ENCODE measurements at regions not wholly inside any gene's neighbourhood (a gene's known extent, or its start where the extent isn't known, plus 50 kb on each side); places are given as distances from the start of the nearest gene placed in this dataset.

GRCh38 chr14:89085231-89085731 lies 260.8 kb downstream of the TTC8 start:
- H3K27me3 ChIP-seq (ENCODE audit: insufficient read depth, low read length) = no peaks in the 10 kb centered on the region
- no peaks in the 10 kb centered on the region for H3K79me1 ChIP-seq (ENCODE audit: insufficient read depth, low read depth, low read length, poor library complexity, severe bottlenecking)
- H3K9me3 ChIP-seq (ENCODE audit: control insufficient read depth, low read depth, low read length) = no peaks in the 10 kb centered on the region
- H3K79me2 ChIP-seq (ENCODE audit: insufficient read depth, low read length) = no peaks in the 10 kb centered on the region
- no peak overlapping the region for H3T11ph ChIP-seq (ENCODE audit: low read length)
- H2AK5ac ChIP-seq (ENCODE audit: insufficient read length, low read length) = no peak overlapping the region
- no peak overlapping the region for H2BK12ac ChIP-seq (ENCODE audit: insufficient read length, low read depth, low read length)
- Mint-ChIP-seq H3K27me3 (ENCODE audit: low read depth) (peaks cover 19% of the 10 kb centered on the region), H3K4me1 (no peaks in the 10 kb centered on the region), H3K36me3 (ENCODE audit: insufficient read depth in 1 of 3, low read depth in 3 of 3) (no peaks in the 10 kb centered on the region), H3K4me3 (no peak overlapping the region), H3K27ac (no peak overlapping the region), H3K9me3 (peaks cover 0 to 3% of the 10 kb centered on the region in 2 experiments; a peak in 1 of 5 replicates)
- H4K8ac ChIP-seq (replicated peaks; ENCODE audit: insufficient read length, low read depth, low read length) = no peak overlapping the region
- no peak overlapping the region for H4K91ac ChIP-seq (ENCODE audit: insufficient read length, low read depth, low read length)
- no peak overlapping the region for H3K18ac ChIP-seq (ENCODE audit: insufficient read length, low read depth, low read length)
- TF ChIP-seq, protein P1, sequence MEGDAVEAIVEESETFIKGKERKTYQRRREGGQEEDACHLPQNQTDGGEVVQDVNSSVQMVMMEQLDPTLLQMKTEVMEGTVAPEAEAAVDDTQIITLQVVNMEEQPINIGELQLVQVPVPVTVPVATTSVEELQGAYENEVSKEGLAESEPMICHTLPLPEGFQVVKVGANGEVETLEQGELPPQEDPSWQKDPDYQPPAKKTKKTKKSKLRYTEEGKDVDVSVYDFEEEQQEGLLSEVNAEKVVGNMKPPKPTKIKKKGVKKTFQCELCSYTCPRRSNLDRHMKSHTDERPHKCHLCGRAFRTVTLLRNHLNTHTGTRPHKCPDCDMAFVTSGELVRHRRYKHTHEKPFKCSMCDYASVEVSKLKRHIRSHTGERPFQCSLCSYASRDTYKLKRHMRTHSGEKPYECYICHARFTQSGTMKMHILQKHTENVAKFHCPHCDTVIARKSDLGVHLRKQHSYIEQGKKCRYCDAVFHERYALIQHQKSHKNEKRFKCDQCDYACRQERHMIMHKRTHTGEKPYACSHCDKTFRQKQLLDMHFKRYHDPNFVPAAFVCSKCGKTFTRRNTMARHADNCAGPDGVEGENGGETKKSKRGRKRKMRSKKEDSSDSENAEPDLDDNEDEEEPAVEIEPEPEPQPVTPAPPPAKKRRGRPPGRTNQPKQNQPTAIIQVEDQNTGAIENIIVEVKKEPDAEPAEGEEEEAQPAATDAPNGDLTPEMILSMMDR (conservative IDR thresholded peaks at IDR 0.05) = no peak
- H3K23ac ChIP-seq (ENCODE audit: insufficient read length, low read depth, low read length) = no peak overlapping the region
- no peak overlapping the region for H2AFZ ChIP-seq (ENCODE audit: low read length)
- no peak overlapping the region for H2BK15ac ChIP-seq (ENCODE audit: low read depth, low read length)
- no peaks in the 10 kb centered on the region for H3K23me2 ChIP-seq (ENCODE audit: insufficient read length, low read depth, low read length, poor library complexity, severe bottlenecking)
- no peak overlapping the region for H2BK20ac ChIP-seq (ENCODE audit: low read depth, low read length, poor library complexity, severe bottlenecking)
- H3K4ac ChIP-seq (ENCODE audit: low read depth, low read length) = no peak overlapping the region
- no peak overlapping the region for H3K9ac ChIP-seq (ENCODE audit: extremely low read depth, insufficient read length, low read length)
- H4K5ac ChIP-seq (ENCODE audit: insufficient read length, low read depth, low read length) = no peak overlapping the region
- DNase-seq = no peak
- WGBS (ENCODE audit: extremely low coverage, insufficient read length, low lambda C conversion rate) = no CpG with 5 or more reads among the region's 12 CpGs
- no peak overlapping the region for H2BK120ac ChIP-seq (ENCODE audit: low read depth, low read length, poor library complexity, severe bottlenecking)
- H3K14ac ChIP-seq (ENCODE audit: insufficient read depth, low read length) = no peak overlapping the region
- H2BK5ac ChIP-seq (ENCODE audit: insufficient read length, low read length) = no peak overlapping the region
- no peak overlapping the region for H3K56ac ChIP-seq (ENCODE audit: insufficient read length, low read depth, low read length)
- no peak overlapping the region for H3K4me2 ChIP-seq (ENCODE audit: insufficient read depth, insufficient read length, low read length)
- H4K20me1 ChIP-seq (ENCODE audit: control insufficient read depth, insufficient read depth, insufficient read length) = no peaks in the 10 kb centered on the region
- no peak overlapping the region for H3K27ac ChIP-seq (ENCODE audit: insufficient read length, low read depth, low read length)
- no peaks in the 10 kb centered on the region for H3K4me1 ChIP-seq (ENCODE audit: insufficient read depth, low read length)
